HG03575 (cell line): ENCODE measurements at regions not wholly inside any gene's neighbourhood (a gene's known extent, or its start where the extent isn't known, plus 50 kb on each side); places are given as distances from the start of the nearest gene placed in this dataset.
"Not testable (repeated sequence)": the region's sequence is repeated elsewhere in the genome, so short reads cannot be mapped to it uniquely, and the experiment has no call there.

Experiments used
- ATAC-seq: cut with Tn5 transposase; IDR thresholded peaks from one replicate; pipeline ENCODE4 v1.9.1; 2021; ENCODE audit not compliant: unreplicated experiment, insufficient number of reproducible peaks, low FRiP score; ENCODE audit errors: extremely low read depth

DNA sequence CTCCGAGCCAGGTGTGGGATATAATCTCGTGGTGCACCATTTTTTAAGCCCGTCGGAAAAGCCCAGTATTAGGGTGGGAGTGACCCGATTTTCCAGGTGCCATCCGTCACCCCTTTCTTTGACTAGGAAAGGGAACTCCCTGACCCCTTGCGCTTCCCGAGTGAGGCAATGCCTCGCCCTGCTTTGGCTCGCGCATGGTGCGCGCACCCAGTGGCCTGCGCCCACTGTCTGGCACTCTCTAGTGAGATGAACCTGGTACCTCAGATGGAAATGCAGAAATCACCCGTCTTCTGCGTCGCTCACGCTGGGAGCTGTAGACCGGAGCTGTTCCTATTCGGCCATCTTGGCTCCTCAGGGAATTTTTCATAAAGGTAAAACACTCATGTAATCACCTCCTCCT, 63.9 kb downstream of the RWDD3 start:
- ATAC-seq, result not testable (repeated sequence)

DNA sequence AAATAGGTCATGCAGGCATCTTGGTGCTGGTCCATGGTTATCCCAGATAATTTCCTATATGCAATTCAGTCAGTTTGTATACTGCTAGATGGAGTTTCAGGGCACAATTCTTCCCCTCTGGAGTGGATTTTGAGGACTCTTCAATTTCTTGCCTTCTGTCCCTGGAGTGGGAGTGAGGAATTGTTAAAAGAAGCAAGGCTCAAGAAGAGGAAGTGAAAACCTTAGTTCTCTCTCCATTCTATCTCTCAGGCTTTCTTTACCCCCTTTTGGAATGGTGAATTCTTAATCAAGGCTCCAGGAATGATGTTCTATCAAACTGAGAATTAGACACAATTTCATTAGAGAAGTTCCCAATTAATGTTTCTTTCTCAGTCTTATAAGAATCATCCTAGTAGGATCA, 67.1 kb downstream of the RWDD3 start:
- no peak for ATAC-seq

DNA sequence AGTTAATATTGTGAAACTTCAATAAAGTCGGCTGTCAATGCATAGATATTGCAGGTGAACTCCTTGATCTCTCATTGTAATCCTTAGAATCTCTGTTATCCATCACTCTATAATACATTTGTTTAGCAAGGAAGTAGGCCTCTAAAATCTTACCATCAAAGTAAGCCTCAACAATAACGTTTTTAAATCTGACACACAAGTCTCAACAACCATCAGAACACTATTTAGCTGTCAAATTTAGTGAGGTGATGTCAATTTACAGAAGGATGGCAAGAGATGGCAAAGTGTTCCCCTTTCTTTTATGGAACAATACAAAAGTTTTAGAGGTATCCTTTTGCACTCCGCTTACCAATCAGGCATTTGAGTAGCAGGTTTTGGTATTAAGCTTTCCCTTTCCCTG, 67.6 kb downstream of the RWDD3 start:
- no peak for ATAC-seq

DNA sequence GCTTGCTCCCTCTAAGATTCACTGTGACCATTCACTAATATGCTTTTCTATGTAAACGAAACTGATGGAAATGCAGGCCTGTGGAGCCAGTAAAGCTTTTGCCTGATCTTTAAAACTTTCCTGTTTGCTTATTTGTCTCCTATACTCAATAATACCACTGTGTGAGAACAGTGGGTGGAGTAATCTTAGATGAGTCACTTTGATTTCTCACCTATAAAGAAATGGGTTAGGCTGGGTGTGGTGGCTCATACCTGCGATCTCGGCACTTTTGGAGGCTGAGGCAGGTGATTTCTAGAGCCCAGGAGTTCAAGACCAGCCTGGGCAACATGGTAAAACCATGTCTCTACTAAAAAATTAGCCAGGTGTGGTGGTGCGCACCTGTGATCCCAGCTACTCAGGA, 70.8 kb downstream of the RWDD3 start:
- no peak for ATAC-seq

DNA sequence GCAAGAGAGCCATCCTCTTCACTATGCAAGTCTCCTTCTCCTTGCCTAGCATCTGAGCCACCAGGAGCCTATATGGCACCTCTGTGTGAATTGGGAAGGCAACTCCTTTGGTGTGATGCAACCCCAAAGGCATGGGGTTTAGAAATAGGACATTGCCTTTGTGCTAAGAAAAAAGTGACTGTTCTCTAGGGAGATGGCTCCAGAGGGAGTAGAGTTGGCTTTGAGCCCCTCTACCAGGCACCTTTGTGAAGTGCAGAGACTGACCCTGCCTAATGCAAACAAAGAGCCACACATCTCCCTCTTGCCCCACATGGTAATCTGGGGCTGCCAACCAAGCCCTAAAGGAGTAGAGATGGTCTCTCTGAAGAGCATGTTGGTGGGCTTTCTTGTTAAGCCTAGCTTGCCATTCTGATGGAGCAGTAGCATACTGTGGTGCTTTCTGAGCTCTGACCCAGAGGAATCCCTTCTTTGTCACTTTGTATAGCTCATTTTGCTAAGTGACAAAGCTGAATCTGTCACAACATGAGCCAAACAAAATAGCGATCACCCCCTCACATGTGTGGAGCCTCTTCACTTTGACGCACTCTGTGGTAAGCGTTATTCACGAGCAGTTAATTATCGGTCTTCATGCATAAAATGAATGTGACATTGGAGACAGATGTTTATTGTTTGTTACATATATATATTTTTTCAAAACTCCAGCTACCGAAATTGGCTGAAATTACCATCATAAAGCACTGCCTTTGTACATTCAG, 74.4 kb downstream of the RWDD3 start:
- ATAC-seq, result no peak

DNA sequence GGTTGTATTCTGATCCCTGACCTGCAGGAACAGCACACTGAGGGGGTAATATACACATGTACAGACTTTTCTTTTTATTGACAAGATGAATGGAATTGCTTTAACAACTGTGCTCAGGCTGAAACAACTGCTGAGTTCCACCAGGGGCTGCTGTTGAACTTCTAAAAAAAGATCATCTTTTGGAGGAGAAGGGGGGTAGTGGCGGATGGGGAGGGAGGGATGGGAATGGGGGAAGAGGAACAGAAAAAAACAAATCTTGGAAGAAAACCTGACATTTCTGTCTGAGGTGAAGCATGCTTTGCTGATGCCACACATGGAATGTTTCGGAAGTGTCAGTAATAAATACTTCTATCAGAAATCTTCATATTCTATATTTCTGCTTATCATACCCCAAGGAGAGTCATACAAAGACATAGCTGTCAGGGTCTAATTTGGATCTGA, 75.0 kb downstream of the RWDD3 start:
- ATAC-seq, result no peak

DNA sequence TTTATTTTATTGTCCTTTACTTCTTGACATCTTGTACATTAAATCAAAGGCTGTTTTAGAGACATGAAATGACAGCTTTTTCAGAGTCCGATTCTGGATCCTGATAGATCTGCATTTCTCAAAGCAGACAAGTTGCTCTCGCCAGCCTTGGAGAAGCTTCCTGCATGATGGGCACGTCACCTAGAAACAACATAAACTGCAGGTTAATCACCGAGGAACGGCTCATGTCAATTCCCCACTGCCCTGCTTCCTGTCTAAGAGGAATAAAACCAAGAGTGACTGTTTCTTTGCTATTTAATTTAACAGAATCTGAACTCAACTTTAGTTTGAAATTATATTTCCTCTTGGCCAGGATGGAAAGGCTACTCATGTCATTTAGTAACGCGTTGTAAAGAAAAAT, 77.0 kb downstream of the RWDD3 start:
- no peak for ATAC-seq

DNA sequence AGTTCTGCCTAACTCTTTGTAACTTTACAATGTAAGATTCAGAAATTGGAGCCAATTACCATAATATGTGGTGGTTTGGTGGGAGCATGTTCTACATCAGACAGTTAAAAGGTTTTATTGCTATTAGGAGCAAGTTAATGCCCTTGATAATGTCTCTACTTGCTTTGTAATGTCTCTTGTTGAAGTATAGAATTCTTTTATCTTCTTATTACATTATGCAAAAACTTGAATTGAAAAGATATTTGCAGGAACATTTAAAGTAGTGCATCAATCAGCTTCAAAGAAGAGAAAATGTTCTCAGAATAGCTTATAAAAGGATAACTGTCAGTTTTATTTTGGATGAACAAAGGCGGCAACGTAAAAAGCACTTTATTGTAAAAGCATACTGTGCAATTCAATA, 77.8 kb downstream of the RWDD3 start:
- ATAC-seq, result no peak

DNA sequence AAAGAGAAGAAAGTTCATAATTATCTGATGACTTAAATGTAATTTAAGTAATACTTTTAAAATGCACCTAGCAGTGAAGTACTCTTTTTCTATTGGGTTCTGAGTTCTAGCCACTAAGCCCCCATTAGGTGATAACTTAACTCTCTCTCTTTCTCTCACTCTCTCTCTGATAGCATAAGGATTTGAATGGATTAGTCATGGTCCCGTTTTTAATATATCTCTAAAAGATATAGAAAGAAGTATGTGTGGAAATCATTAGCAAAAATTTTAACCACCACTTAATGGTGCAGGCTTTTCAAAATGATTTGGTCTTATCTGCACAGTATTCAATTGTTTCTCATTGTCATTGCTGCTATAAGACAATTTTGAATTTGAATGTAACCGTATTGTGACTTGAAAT, 78.2 kb downstream of the RWDD3 start:
- ATAC-seq, result no peak

DNA sequence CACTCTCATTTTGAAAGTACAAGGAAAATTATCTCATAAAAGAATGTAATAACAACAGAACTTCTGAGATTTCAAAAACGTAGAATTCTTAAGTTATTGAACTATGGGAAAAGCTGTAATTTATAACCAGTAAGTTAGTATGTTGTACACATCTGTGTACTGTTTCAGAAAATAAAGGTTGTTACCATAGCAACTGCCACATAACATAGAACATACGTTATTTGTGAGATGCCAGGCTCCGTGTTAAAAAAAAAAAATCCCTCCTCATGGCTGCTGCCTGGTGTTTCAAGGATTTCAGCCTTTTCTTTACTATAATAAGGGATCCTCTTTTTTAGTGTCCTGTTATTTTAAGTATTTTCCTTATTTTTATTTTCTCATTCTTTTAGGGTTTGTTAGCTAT, 79.5 kb downstream of the RWDD3 start:
- no peak for ATAC-seq

DNA sequence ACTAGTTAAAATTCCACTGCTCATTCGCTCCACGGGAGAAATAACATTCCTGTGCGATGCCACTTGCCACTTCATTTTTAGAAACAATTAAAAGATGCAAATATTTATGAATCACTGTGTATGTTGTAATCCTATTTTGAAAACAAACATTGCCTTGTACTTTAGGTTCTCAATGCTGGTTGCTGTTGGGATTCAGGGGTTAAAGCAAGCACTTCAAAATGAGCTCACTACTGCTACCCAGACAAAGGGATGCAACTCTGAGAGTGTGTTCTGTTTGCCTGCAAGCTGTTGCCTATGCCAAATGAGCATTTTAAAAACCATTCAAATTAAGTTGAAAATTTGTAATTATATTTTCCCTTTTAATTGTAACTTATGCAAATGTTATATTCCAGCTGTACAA, 87.5 kb downstream of the RWDD3 start:
- ATAC-seq, result no peak

DNA sequence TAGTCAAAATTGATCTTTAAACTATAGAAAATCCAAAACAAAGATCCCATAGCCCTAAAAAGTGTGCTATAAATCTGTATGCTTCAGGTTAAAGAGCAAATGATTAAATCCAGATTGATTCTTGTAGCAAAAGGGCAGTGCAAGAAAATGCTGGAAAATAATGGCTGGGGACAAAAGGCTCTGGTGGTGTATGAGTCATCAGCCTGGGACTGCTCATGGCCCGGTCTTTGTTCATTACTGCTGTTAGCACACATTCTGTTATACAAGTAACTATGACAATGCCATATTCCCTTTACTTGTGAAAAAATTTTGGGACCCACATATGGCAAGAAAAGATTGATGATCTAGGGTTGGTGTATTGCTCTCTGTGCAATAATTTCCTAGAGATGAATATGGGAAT, 89.1 kb downstream of the RWDD3 start:
- no peak for ATAC-seq

DNA sequence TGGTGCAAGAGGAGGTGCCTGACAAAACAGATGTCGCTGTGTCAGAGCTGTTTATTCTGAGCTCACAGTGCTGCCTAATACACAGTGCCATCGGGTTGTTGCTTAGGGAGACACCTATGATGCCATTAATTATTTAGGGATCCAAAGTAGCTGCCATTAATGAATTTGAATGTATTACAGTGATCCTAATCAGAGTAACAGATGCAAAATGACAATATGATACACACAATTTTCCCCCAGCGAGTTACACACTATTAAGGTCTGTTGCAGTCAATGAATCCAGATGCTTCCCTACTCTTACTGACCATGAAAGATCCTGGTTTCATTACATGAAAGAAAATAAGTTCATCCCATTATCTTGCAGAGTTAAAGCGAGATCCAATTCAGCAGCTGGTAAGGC, 91.3 kb downstream of the RWDD3 start:
- no peak for ATAC-seq

DNA sequence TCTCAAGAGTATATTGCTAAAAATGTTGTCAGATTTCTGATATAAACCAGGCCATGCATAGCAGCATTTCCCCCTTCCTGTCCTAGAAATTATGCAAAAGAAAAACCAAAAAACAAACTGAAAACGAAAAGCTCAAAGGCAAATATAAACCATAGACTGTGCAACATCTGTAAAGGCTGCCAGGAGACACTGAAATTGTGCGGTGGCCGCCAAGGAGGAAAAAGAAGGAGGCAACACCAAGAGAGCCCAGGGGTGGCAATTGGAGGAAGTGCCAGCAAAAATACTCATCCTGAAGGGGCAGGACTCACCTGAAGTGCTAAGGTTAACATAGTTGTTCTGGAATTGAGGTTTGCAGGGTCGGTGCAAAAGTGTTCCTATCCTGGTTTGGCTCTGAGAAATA, 92.0 kb downstream of the RWDD3 start:
- ATAC-seq, result no peak

DNA sequence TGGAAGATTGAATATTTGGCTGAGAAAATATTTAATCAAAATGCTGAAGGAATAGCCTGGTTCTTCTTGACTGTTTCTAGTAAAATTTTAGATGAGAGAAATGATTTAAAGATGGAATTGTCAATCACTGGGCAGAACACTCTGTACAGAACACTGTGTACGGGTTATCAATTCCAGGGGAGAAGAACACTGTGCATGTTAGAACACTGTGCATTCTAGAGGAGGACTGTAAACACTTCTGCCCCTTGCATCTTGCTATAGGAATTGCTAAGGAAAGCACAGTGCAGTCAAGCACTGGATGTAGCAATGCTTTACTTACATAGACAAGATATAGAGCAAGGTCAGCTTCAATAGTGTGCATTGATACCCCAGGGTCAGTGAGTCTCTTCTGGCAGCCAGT, 98.7 kb downstream of the RWDD3 start:
- ATAC-seq, result no peak

DNA sequence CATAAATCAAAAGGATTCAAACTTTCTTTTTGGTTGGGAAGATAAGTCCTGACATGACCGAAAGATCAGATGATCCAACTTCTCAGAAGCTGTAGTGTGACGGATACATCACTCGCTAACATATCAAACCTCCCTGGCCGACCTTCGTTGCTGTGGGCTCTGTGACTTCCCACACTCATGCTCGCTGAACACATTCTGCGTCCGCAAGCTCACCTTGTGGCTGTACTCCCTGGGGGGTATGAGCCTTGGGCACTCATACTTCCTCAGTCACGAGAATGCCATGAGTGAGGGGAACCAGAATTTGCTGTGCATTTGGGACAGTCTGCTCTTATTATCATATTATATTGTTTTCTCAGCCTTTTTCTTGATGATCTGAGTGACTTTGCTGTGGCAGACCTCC, 105.4 kb downstream of the RWDD3 start:
- no peak for ATAC-seq

DNA sequence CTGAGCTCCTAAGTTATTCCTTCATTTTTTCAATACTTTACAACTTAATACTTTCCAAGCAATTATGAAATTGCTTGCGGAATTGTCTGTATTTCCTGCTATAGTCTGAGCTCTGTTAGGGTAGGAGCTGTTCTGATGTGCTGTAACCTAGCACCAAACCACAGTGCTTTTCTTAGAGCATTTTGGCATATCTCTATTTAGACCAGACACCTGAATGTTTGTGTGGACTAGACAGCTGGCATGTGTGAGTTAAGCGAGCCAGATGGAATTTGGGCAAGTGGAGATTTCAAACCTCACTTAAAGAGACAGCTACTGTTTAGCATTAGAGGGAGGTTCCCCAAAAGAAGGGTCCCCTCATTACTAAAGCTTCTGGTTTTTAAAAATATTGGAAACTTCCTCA, 106.1 kb downstream of the RWDD3 start:
- ATAC-seq, result no peak

DNA sequence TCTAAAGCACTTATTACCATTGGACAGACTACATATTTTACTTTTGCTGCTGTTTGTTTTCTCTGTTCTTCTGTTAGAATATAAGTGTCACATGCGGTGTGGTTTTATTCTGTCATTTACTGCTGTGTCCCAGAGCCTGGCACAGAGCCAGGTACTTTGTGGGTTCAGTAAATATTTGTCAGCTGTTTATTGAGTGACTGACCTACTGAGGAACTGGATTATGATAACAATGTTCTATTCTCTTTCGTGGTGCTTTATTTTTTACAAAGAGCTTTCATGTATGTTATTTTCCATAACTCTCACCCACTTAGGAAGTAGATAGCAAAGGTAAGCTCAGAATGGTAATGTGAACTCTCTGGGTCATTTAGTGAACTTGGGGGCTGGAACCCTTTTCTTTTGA, 118.8 kb downstream of the RWDD3 start:
- no peak for ATAC-seq

DNA sequence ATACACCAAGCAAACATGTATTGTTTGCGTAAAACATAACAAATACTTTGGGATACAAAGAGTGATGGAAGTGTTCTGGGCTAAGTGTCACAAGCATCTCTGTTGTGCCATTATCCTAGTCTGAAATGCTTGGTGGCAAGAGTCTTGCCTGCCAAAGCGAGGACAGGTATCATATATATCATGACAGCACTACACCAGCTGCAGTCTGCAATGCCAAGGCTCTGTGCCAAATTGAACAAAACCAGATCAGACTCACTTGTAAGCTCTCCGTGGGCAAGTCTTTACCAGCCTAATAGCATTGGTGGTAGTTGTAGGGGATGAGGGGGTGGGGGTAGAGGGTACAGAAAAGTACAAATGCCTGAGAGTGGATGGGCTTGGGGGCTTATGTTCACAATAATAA, 119.2 kb downstream of the RWDD3 start:
- ATAC-seq, result no peak

DNA sequence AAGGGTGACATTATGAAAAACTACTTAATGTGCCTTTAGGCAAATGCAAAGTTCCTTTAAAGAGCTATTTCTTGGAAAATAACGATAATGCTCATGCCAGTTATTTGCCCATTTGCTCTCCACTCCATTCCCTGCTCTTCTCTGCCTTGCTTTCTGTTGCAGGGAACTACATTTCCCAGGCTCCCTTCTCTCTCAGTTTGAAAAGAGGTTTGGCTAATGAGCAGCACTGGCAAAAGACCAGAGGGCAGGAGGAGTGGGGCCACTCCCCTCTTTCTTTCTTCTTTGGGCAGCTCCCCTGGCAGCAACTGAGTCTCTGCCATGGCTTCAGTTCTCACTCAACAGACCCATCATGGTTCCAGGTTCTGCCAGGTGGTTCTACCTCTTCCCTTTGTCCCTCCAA, 130.5 kb downstream of the RWDD3 start:
- ATAC-seq, result no peak

DNA sequence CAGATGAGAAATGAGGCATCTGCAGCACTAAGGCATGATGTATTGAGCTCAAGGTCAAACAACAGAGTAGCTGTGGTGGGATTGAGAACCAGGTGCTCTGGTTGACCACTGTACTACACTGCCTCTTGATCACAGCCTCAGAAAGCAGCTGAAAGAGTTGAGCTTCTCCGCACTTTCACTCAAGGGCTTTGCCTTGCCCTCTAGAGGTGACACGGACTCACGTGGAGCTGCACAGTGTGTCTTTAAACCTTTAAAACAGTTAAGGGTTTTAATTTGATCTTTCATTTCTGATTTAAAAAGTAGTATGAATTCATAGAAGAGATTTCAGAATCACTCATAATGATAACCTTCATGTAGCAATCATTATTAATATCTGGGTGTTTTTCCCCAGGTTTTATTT, 132.5 kb downstream of the RWDD3 start:
- ATAC-seq, result no peak
